Kidney tubule cell (primary cell): ENCODE measurements at regions not wholly inside any gene's neighbourhood (a gene's known extent, or its start where the extent isn't known, plus 50 kb on each side); places are given as distances from the start of the nearest gene placed in this dataset.
"Not testable (repeated sequence)": the region's sequence is repeated elsewhere in the genome, so short reads cannot be mapped to it uniquely, and the experiment has no call there.

ENCODE experiments used
- DNase-seq: peaks from one replicate; pipeline ENCODE4 v3.0.0-alpha.2; 2018; ENCODE audit warnings: low spot score

DNA sequence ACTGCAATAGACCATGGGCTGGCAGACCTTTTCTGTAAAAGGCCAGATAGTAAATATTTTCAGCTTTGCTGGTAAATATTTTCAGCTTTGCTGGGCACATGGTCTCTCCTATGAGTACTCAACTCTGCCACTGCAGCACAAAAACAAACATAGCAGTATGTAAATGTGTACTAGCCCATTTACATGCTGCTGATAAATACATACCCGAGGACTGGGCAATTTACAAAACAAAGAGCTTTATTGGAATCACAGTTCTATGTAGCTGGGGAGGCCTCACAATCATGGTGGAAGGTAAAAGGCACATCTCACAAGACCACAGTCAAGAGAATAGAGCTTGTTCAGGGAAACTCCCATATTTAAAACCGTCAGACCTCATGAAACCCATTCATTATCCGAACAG lies 793.0 kb downstream of the EDEM1 start:
- DNase-seq, result no peak

DNA sequence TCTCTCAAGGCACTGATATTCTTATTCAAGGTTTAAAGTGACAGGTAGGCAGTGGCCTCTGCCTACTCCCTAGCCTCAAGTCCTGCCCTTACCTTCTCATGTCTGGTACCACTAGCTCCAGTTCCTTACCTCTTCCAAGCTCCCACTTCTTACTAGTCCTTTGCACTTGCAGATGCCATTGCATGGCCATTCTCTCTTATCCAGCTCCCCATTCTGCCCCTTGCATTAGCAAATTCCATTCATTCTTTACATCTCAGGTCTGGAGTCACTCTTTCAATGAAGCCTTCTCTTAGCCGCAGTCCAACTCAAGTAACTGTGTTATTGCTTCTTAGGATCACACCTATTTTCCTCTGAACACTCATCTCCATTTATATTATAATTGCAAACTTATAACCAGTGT lies 807.1 kb downstream of the EDEM1 start:
- no peak for DNase-seq

DNA sequence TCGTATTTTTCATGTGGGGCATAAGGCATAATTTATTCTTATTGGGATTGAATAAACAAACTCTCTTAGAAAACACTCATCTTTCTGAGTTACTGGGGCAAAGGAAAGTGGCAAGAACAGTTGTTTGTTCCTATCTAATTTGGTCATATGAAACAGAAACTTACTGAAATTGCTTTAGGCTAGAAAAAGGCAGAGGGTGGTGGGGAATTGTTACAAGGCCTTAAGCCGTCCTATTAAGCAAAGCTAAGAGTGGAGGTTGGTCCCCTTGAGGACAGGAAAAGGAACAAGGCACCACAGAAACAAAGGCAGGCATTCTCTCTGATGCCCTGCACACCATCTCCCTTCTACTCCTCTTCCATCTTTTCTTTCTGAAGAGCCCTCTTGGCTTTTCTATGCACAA lies 830.9 kb downstream of the EDEM1 start:
- no peak for DNase-seq

DNA sequence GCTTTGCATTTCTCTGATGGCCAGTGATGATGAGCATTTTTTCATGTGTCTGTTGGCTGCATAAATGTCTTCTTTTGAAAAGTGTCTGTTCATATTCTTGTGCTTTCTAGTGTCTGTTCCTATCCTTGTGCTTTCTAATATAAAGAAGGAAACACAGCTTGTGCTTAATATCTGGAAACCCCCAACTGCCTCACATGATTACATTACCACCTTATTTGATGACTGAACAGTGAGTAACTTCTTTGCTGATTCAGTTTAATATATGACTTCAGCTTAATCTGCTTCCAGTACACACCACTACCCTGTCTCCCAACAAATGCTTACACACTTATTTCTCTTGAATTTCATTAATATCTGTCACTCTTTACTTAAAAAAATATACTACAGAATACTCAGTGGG lies 835.1 kb downstream of the EDEM1 start:
- peak; percentile 82 for DNase-seq

DNA sequence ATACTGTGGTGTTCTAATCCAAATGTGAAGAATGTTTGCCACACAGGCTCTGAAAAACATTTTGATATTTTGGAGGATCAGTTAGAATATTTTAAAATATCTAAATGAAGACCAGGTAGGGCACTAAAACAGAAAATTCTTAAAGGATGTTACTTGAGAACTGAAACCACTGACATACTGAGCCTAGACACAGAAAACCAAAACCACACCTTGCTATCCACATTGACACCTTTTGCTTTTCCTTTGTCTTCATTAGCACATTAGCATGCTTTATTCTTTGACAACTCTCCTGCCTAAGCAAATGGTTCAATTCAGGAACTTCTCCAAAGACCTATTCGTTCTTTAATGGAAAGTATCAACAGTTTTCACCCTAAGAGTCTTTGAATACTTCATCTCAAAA lies 835.9 kb upstream of the GRM7 start:
- no peak for DNase-seq

DNA sequence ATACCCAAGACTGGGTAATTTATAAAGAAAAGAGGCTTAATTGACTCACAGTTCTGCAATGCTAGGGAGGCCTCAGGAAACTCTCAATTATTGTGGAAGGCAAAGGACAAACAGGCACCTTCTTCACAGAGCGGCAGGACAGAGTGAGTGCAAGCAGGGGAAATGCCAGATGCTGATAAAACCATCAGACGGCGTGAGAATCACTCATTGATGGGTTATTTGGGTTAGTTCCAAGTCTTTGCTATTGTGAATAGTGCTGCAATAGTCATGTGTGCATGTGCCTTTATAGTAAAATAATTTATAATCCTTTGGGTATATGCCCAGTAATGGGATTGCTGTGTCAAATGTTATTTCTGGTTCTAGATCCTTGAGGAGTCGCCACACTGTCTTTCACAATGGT lies 830.3 kb upstream of the GRM7 start:
- not testable (repeated sequence) for DNase-seq

DNA sequence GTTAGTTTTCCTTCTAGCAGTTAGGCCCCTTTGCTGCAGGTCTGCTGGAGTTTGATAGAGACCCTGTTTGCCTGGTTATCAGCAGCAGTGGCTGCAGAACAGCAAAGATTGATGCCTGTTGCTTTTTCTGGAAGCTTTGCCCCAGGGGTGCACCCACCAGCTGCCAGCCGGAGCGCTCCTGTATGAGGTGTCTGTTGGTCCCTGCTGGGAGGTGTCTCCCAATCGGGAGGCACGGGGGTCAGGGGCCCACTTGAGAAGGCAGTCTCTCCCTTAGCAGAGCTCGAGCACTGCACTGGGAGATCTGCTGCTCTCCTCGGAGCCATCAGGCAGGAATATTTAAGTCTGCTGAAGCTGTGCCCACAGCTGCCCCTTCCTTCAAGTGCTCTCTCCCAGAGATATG lies 825.3 kb upstream of the GRM7 start:
- no peak for DNase-seq

DNA sequence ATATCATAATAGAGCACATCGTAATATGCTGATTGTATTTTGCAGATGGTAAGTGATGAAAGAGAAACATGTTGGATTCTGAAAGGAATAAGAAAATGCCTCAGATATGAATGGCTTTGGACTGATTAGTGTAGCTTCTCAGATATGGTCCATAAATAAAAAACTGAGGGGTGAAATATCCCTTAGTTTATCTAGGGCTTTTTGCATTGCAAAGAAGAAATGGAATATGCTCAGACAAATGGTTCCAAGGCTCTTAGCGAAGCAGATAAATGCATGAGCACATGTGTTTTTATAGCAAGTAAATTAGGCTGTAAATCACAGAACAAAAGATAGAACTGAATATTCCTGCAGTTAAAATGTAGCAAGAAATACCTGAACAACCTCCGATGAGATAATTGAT lies 820.9 kb upstream of the GRM7 start:
- no peak for DNase-seq

DNA sequence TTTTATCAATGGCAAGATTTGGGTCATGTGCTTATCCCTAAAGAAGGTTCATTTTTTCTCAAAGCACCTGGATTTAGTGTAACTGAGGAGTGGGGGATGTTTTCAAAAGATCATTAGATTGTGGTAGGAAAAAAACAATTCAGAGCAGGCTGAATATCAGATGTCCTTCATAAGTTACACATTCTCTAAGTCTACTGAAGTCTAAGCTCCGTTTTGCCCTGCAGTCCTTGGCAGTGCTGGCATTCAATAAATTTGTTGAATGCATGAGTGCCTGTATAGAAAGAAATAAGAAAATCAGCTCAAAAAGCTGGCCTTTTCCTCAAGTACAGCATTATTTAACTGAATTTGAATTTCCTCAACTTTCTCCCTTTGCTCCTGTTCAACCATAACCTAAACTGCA lies 819.0 kb upstream of the GRM7 start:
- no peak for DNase-seq

DNA sequence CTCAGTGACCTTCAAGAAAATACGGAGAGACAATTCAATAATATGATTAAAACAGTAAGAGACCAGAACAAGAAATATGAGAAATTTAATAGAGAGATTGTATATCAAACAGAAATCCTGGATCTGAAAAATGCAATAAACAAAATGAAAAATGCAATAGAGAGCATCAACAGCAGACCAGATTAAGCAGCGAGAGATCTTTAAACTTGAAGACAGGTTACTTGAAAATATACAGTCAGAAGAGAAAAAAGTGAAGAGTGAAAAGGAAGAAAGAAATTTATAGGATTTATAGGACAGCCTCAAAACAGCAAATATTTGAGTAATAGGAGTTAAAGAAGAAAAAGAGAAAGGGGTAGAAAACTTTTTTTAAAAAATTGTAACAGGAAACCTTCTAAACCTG lies 813.9 kb upstream of the GRM7 start:
- DNase-seq, result no peak

DNA sequence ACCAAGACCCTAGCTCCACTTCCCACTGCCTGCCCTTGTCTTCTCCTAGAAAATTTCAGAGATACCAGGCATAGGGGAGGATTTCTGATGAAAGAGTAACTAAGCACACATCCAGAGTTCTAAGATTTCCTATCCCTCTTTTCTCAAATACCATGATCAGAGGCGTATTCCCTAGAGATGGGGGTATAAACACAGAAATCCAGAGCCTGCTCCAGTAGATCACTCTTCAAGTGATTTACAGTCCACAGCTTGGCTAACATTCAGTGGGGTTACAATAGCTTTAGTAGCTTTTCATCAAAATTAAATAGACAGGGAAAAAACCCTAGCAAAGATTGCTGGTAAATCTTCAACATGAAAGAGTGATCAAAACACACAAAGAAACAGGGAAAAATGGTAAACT lies 800.7 kb upstream of the GRM7 start:
- no peak for DNase-seq

DNA sequence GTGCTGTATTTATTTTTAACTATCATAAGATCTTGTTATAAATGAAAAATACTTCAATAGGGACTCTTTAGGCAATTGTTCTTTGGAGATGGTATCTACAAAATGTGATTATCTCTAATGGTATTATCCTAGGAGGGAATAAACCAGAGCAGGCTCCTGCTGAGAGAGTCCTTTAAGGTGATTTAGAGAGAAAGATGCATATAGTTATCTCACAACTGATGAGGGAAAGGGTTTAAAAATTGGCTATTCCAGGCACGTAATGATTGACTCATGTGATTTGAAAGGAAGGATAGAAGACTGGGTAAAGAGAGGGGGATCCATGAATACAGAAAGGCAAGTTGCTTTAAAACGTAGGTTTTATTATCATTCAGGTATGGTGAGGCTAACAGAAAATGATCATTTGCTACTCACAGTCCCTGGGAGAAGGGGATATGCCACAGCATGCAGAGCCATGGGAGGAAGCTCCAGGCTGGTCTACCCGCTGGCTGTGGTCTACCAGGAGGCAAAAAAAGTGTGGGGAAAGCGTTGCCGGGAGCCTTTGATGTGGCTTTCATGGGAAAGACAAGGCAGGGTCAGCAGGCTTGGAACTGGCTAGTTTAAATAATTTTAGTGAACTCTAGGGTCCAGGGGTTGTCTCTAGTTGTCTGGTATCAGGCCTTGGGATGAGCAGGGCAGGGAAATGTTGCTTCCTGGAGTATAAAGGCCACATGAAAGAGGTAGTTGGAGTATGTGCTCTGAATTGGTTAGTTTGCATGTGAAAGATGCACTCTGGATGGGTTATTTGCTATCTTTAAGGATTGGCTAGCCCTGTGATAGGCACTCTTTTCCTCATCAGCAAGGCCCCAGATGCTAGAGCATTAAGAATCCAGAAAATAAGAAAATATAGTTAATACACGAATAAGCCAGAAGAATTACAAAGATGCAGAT lies 798.4 kb upstream of the GRM7 start:
- DNase-seq, result no peak

DNA sequence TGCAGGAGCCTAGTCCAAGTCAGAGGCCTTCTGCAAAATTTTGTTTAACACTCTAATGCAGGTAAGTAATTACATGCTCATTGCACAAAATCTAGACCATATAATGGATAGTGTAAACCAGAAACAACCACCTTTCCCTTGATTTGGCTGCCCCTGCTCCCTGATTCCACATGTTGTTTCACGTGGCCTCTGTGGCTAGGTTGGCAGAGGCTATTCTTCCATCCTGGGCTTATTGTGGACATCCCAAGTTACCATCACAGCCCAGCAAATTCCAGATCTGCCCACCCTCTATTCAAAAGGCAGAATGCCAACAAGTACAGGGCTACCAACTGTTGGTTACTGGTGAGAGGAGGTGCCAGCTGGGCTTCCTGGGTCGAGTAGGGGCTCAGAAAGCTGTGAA lies 794.5 kb upstream of the GRM7 start:
- no peak for DNase-seq

DNA sequence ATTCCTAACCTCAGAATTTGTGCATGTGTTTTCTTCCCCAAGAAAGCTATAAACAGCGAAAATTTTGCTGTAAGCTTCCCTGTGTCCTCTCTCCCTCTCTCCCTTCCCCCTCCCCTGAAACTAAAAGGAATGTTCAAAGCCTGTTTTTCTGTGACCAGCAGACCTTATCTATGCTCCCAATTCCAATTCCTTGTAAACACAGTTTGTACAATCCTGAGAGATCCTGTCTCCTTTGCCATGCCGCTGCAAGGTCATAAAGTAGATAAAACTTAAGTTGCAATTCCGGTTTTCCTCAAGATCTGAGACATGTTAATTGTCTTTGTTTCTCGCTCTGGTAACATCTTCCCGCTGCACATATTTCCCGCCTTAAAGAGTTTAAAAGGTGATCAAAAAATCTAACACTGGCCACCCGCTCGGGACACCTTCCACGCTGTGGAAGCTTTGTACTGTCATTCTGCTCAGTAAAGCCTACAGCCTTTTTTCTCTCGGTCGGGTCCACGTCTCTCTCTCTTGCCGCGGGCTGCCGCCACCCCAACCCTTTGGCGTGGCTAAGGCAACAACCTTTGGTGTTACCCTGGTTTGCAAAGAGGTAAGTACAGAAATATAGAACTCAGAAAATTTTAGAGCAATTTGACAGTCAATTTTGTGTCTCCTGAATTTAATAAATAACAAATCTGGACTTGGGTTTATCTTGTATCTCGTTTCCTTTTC lies 793.9 kb upstream of the GRM7 start:
- DNase-seq, result peak; percentile 1

DNA sequence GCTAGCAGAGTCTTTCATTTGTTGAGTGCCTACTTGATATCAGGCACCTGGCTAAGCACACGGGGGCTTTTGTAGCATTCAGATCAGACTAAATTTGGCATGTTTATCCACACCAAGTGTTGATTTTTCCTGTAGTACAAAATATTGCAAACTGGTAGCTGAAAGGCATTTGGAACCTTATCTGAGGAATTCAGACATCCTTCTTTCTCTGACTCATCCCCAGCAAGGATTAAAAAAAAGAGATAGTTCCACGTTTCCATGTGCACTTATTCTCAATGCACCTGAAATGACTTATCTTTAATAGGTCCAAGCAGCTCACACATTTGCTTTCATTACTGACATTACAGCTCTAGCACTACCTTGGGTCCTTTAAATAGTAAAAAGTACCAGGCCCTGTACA lies 786.0 kb upstream of the GRM7 start:
- no peak for DNase-seq

DNA sequence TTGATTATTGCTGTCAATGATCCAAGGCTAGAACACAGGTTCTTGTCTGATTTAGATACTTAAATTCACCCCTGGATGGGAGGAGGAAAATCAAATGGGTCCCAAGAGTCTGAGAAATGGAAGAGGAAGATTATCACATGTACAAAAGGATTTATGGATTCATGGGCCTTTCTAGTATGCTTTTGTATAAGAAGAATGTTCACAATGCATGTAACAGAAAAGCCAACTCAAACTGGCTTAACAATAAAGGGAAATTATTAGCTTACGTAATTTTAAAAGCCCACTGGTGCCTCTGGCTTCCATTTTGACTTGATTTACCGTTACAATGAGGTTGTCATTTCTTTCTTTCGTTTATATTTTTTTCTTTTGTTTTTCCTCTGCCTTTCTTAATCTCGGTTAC lies 782.5 kb upstream of the GRM7 start:
- no peak for DNase-seq

DNA sequence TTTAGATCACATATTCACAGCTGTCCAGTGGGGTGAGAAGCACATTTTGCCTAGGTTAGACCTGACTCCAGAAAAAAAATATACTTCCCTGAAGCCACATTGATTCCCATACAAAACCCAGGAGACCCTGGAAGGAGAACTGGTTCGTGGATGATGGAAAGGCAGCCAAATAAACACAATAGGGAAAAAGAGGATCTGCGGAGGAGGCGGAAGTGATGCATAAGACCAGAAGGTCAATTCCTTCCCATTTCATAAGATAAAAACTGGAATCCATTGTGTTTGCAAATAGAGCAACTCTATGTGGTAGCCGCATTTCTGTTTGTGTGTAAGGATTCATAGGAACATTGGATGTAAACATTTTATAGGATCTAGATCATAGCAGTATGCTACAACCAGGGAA lies 781.9 kb upstream of the GRM7 start:
- no peak for DNase-seq

DNA sequence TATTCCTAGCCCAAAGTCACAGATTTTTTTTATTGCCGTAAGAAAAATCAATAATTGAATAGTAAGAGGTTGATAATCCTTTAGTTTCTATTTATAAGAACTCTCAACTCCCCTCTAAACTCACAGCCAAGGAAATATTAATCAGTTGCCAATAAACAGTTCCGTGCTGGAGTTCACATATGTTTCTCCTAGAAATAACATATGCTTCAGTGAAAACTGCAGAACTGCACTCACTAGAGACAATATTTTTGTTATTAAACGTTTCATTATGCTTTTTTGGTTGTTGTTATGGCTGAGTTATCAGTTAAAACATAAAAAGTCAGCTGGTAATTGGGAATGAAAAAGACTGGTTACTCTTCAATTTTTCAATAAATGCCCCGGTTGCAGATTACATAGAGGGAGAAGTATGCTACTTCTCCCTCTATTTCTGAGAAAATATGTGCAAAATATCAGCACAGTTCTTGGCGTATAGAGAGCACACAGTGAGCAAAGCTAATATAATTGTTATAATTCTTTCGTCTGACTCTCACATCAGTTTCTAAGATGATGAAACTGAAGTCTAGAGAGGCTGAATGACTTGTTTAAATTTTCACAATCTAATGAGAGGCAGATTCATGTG lies 781.2 kb upstream of the GRM7 start:
- no peak for DNase-seq

DNA sequence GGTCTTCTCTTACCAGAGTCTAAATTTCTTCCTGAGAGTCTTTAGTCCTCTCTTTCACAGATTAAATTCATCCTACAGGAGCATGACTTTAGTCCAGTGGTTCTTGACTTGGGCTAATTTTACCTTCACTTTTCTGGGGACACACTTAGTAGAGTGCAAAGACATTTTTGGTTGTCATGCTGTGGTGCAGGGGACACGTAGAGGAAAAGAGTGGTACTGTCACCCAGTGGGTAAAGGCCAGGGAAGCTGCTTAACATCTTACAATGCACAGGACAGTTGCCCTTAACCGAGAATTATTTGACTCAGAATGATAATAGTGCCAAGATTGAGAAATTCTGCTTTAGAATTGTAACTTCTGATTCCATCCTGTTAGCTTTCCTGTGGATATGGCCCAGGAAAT lies 772.5 kb upstream of the GRM7 start:
- DNase-seq, result no peak

DNA sequence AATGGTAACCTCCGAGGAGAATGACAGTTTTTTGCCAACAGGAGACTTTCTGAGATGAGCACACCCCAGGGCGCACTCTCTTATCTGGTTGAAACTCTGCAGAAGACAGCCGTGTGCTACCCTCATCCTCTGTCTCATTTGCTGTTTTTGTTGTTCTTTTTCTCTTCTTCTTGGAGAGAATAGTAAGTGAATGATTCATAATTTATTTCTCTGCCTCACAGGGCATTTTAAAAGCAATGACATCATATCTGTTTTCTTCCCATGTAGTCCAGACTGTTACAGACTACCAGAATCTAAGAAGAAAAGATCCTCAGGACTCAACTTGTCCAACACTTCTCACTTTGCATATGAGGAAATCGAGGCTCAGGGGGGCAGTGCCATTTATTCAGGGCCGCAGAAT lies 771.1 kb upstream of the GRM7 start:
- DNase-seq, result no peak

DNA sequence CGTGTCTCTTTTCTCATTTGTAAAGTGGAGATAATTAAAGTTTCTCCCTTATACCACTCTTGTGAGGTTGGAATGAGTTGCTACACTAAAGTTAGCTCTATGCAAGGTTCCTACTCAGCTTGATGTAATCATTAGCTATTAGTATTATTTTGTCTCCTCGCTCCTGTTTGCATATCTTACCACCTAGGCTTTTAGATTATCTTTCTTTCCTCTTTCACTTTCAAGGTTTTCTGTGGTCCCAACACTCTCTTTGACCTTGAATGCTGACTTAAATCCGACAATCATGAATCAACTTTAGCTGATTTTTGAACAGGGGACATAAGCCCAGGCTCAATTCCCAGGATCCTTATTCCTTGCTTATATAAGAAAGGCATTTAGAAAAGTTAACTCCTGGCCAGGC lies 769.7 kb upstream of the GRM7 start:
- DNase-seq, result no peak

DNA sequence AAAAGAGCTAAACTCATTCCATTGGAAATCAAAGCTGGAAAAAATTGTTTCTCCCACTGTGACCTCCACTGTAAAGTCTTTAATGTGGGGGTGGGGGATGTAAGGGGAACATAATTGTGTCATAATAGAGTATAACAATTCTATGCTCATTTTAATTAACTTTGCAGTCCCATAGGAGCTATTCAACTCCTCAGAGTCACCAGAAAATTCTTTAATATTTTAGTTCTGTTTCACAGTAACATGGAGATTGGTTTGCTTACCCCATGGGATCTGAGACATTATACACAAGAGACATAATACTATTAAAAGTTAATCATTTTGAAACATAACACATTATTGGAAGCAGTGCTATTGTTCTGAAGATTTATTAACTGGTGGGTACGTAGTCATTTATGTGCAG lies 765.9 kb upstream of the GRM7 start:
- DNase-seq, result no peak

DNA sequence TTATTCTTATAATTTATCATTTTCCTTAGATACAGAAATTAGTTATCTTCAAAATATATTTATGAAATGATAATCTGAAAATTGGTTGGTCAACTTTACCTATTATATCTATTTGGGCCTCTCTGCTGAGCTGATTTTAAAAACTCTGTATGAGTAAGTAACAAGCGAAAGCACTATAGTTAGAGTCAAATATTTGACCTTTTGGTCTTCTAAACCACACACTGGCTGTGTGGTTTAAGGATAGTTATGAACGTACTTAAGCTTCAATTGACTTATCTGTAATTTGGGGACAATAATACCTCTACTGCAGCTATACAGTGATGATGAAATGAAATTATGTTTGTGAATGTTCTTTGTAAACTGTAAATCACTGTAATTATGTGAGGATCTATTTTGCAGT lies 763.9 kb upstream of the GRM7 start:
- no peak for DNase-seq
